ENCODE measurements at regions not wholly inside any gene's neighbourhood (a gene's known extent, or its start where the extent isn't known, plus 50 kb on each side); places are given as distances from the start of the nearest gene placed in this dataset.
"Not testable (repeated sequence)": the region's sequence is repeated elsewhere in the genome, so short reads cannot be mapped to it uniquely, and the experiment has no call there.

GRCh38 chr2:182477774-182478173, 50.9 kb upstream of the PDE1A start:
- DNase-seq, result no peak

GRCh38 chr2:182481676-182482075, 54.8 kb upstream of the PDE1A start:
- DNase-seq, result no peak

- DNase-seq, result no peak
Measured at GRCh38 chr2:182482511-182482910, 55.7 kb upstream of the PDE1A start.

GRCh38 chr2:182496596-182496995, 69.8 kb upstream of the PDE1A start:
- no peak for DNase-seq

- DNase-seq, result no peak
Measured at GRCh38 chr2:182499706-182500470, 73.1 kb upstream of the PDE1A start.

- DNase-seq, result no peak
Measured at GRCh38 chr2:182503886-182504285, 77.0 kb upstream of the PDE1A start.

- DNase-seq, result no peak
Measured at GRCh38 chr2:182504903-182505302, 78.1 kb upstream of the PDE1A start.

- no peak for DNase-seq
Measured at GRCh38 chr2:182506606-182507005, 79.8 kb upstream of the PDE1A start.

GRCh38 chr2:182508583-182508982, 81.7 kb upstream of the PDE1A start:
- not testable (repeated sequence) for DNase-seq

GRCh38 chr2:182509216-182509615, 82.4 kb upstream of the PDE1A start:
- no peak for DNase-seq

- no peak for DNase-seq
Measured at GRCh38 chr2:182521453-182522404, 94.9 kb upstream of the PDE1A start.

- DNase-seq, result no peak
Measured at GRCh38 chr2:182522405-182522896, 95.6 kb upstream of the PDE1A start.

GRCh38 chr2:182522972-182523473, 96.2 kb upstream of the PDE1A start:
- DNase-seq, result no peak

GRCh38 chr2:182530636-182531035, 103.8 kb upstream of the PDE1A start:
- DNase-seq, result no peak

GRCh38 chr2:182540252-182540651, 113.4 kb upstream of the PDE1A start:
- no peak for DNase-seq

- no peak for DNase-seq
Measured at GRCh38 chr2:182541268-182541667, 114.4 kb upstream of the PDE1A start.

GRCh38 chr2:182542501-182543258, 115.8 kb upstream of the PDE1A start:
- no peak for DNase-seq

- DNase-seq, result no peak
Measured at GRCh38 chr2:182543741-182544525, 117.1 kb upstream of the PDE1A start.

- DNase-seq, result no peak
Measured at GRCh38 chr2:182545420-182546167, 118.8 kb upstream of the PDE1A start.

- DNase-seq, result no peak
Measured at GRCh38 chr2:182548031-182548950, 121.5 kb upstream of the PDE1A start.

All from stimulated activated naive CD4-positive, alpha-beta T cell (primary cell).